GM12864 (cell line): ENCODE measurements at regions not wholly inside any gene's neighbourhood (a gene's known extent, or its start where the extent isn't known, plus 50 kb on each side); places are given as distances from the start of the nearest gene placed in this dataset.

Experiments
- DNase-seq: peaks from one replicate; pipeline ENCODE4 v3.0.0-alpha.2; 2011; ENCODE audit warnings: low read depth
- H3K4me3 ChIP-seq: 2 replicates; pipeline ENCODE4 v1.5.1; 2011; ENCODE audit warnings: mild to moderate bottlenecking, low read depth, low read length, control low read depth
- CTCF ChIP-seq: IDR thresholded peaks from 2 replicates; pipeline ENCODE4 v1.5.1; 2011; ENCODE audit warnings: low read depth, mild to moderate bottlenecking, moderate library complexity, low read length, control low read depth, inconsistent platforms; ENCODE audit errors: missing control alignments

DNA sequence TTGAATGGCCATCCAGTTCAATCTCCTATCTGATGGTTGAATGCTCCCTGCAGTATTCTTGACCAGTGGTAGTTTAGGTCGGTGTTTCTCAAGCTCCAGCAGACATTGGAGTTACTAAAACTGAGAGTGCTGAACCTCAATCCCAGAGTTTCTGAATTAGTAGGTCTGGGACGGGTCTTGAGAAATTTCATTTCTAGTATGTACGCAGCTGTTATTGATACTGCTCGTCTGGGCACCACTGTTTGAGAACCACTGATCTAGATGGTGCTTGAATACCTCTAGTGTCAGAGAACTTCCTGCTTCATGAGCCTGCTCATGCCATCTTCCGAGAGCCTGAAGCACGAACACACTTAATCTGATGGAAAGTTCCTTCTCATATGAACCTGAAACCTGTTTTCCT, 99.4 kb upstream of the CREB5 start:
- no peak for TF ChIP-seq CTCF
- no peak for DNase-seq
- no peak overlapping the region for H3K4me3 ChIP-seq

DNA sequence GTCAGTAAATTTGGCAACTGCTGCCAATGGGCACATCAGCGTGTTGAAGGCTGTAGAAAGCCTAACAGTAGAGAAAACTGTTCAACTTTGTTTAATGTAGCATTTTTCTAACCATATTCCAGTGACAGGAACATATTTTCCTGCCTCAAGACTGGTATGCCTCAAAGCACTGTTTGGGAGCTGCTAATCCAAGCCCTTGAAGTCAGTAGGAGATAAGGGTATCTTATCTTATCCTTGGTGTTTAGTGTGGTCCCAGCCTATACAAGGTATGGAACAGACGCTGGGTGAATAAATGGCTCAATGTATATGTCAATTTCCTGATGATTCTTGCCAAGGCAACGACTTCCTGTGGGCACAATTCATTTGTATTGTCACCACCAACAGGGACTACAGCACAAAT, 97.5 kb upstream of the CREB5 start:
- no peak overlapping the region for H3K4me3 ChIP-seq
- no peak for TF ChIP-seq CTCF
- no peak for DNase-seq

DNA sequence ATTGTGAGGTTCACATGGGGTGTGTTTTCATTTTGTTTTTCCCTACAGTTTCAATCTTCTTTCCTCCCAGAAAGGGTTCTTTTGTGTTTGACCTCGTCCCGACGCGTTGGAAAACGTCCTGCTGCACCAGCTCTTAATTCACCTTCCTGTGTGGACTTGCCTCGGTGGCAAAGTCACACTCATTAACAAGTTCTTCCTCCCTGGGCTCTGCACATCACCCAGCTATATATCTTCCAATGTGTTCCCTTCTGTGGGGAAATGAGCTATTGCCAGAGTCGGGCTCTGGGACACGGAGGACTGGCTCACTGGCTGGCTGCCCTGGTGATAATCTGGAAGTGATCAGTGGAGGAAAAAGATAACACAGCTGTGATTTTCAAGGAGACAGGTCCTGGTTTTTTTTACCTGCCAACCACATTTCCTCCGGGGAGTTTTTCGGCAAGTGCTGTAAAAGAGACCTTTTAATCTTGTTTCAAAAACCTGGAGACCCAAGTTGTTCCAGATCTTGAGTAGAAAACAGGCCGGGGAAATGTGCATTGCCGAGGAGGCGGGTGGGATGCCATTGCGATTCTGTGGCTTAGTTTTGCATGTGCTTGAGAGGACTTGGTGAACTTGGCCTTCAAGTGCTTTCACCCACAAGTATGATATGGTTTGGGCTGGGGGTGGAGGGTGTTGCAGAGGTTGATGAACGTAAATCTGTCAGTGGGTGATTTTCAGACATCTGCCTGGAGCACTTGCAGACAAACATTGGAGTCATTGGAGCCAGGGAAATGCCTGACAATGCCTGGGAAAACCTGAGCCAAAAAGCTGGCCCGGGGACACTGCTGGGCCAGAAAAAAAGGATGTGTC, 96.5 kb upstream of the CREB5 start:
- no peak for TF ChIP-seq CTCF
- DNase-seq, result no peak
- no peak overlapping the region for H3K4me3 ChIP-seq

GRCh38 chr7:28316489-28316888, 95.8 kb upstream of the CREB5 start:
- DNase-seq, result no peak
- TF ChIP-seq CTCF, result no peak
- H3K4me3 ChIP-seq, result no peak overlapping the region

DNA sequence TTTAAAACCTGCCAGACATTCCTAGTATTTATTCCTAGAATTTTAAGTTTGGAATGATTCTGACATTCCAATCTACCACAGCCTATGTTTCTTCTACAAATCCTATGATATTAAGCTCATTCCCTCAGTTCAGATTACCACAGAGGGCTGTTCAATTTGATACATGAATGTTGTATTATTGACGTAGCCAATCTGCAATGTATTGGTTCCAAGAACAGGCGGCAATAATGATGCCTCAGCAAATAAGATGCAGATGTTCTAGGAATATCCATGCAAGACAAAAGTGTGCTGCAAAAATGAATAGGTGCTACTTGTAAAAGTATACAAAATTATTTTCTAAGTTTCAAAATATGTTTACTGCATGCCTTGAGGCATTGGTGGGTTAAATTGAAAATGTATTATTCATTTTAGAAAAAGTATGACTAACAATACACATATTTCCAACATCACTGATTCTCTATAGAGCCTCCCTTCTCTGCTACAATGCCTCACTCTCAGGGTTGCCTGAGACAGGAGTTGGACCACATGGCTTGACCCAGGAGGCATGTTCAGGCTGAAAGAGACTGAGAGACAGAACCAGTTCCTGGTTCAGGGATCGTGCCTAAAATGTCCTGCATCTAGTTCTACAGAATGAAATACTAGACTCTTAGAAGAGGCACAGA, 94.1 kb upstream of the CREB5 start:
- TF ChIP-seq CTCF, result no peak
- H3K4me3 ChIP-seq, result no peak overlapping the region
- DNase-seq, result no peak

GRCh38 chr7:28323833-28324232, 88.5 kb upstream of the CREB5 start:
- no peak for DNase-seq
- TF ChIP-seq CTCF, result no peak
- H3K4me3 ChIP-seq, result no peak overlapping the region

GRCh38 chr7:28328146-28328545, 84.2 kb upstream of the CREB5 start:
- no peak overlapping the region for H3K4me3 ChIP-seq
- no peak for TF ChIP-seq CTCF
- no peak for DNase-seq
